IMR-90 (cell line): ENCODE measurements at regions not wholly inside any gene's neighbourhood (a gene's known extent, or its start where the extent isn't known, plus 50 kb on each side); places are given as distances from the start of the nearest gene placed in this dataset.

Source experiments
- ATAC-seq: fragments of 200-7000 bp; cut with Tn5 transposase; 2 replicates; pipeline ENCODE4 v1.9.1; 2020; ENCODE audit warnings: low read depth, mild to moderate bottlenecking, moderate library complexity
- BruUV-seq: library from RNA; stranded (reverse); fragments of 400-500 nt; replicated peaks from 2 replicates; lab custom pipeline; 2021; lab: Mats Ljungman, UMichigan
- CTCF ChIA-PET: fragments of 300-600 bp; formaldehyde crosslinking; extraction: SDS; loops from one replicate; lab custom pipeline; 2021; ENCODE audit warnings: antibody characterized with exemption; lab: Yijun Ruan, JAX
- POLR2A ChIA-PET: fragments of 300-600 bp; sonication (Branson Sonifier 250); formaldehyde crosslinking; loops from one replicate; lab custom pipeline; 2022; ENCODE audit warnings: antibody characterized with exemption; ENCODE audit not compliant: unreplicated experiment; lab: Charles Lee
- DNase-seq: peaks from one replicate; pipeline ENCODE4 v3.0.0; 2013
- H2AFZ ChIP-seq: replicated peaks from 2 replicates; pipeline ENCODE3; 2013; ENCODE audit warnings: low read length, mild to moderate bottlenecking; ENCODE audit not compliant: poor library complexity
- H2AK5ac ChIP-seq: 2 replicates; pipeline ENCODE4 v1.6.1; 2013; ENCODE audit warnings: low read depth, low read length, inconsistent platforms
- H2AK9ac ChIP-seq: replicated peaks from 2 replicates; pipeline ENCODE3; 2013; ENCODE audit warnings: mild to moderate bottlenecking, low read depth, low read length, moderate library complexity; ENCODE audit not compliant: poor library complexity
- H2BK120ac ChIP-seq: 2 replicates; pipeline ENCODE4 v1.6.1; 2013; ENCODE audit warnings: low read depth, low read length, inconsistent platforms
- H2BK15ac ChIP-seq: 3 replicates; pipeline ENCODE4 v1.6.1; 2013; ENCODE audit warnings: low read depth, low read length, inconsistent platforms
- H2BK20ac ChIP-seq: 2 replicates; pipeline ENCODE4 v1.6.1; 2013; ENCODE audit warnings: low read depth, mild to moderate bottlenecking, inconsistent platforms, low read length, moderate library complexity
- H2BK5ac ChIP-seq: 2 replicates; pipeline ENCODE4 v1.6.1; 2013; ENCODE audit warnings: mild to moderate bottlenecking, low read depth, low read length, inconsistent platforms; ENCODE audit not compliant: poor library complexity, severe bottlenecking
- H3K14ac ChIP-seq: replicated peaks from 2 replicates; pipeline ENCODE4 v1.6.1; 2013; ENCODE audit warnings: low read depth, low read length, inconsistent platforms
- H3K18ac ChIP-seq: 2 replicates; pipeline ENCODE4 v1.6.1; 2013; ENCODE audit warnings: low read depth, low read length, control low read depth
- H3K23ac ChIP-seq: 2 replicates; pipeline ENCODE4 v1.6.1; 2013; ENCODE audit warnings: low read depth, low read length, inconsistent platforms
- H3K27ac ChIP-seq: 2 replicates; pipeline ENCODE4 v1.5.1; 2013; ENCODE audit warnings: mild to moderate bottlenecking, control low read depth, low read length; ENCODE audit not compliant: insufficient read depth
- H3K27me3 ChIP-seq: 2 replicates; pipeline ENCODE4 v1.6.1; 2013; ENCODE audit warnings: low read length; ENCODE audit not compliant: control insufficient read depth, insufficient read depth
- H3K36me3 ChIP-seq: 2 replicates; pipeline ENCODE4 v1.6.1; 2013; ENCODE audit warnings: low read length, mixed read lengths; ENCODE audit not compliant: control insufficient read depth, insufficient read depth
- H3K4ac ChIP-seq: 2 replicates; pipeline ENCODE4 v1.6.1; 2013; ENCODE audit warnings: low read depth, low read length, inconsistent platforms
- H3K4me1 ChIP-seq: 2 replicates; pipeline ENCODE4 v1.6.1; 2013; ENCODE audit warnings: low read length, mixed read lengths; ENCODE audit not compliant: control insufficient read depth, insufficient read depth
- H3K4me2 ChIP-seq: 2 replicates; pipeline ENCODE4 v1.6.1; 2013; ENCODE audit warnings: low read depth, mild to moderate bottlenecking, control low read depth, low read length, moderate library complexity
- H3K4me3 ChIP-seq: 2 replicates; pipeline ENCODE4 v1.5.1; 2013; ENCODE audit warnings: low read depth, mild to moderate bottlenecking, control low read depth, low read length, moderate library complexity; ENCODE audit not compliant: insufficient read depth
- H3K56ac ChIP-seq: 2 replicates; pipeline ENCODE4 v1.6.1; 2013; ENCODE audit warnings: low read length, inconsistent platforms; ENCODE audit not compliant: insufficient read depth; ENCODE audit errors: extremely low read depth
- H3K79me1 ChIP-seq, 2 experiments: 2 replicates each; pipeline ENCODE4 v1.6.1; 2013; ENCODE audit warnings: low read length in 2 of 2, inconsistent platforms in 1 of 2, low read depth in 1 of 2
- H3K9ac ChIP-seq: 2 replicates; pipeline ENCODE4 v1.6.1; 2013; ENCODE audit warnings: low read depth, low read length, control low read depth
- H3K9me1 ChIP-seq: 2 replicates; pipeline ENCODE4 v1.6.1; 2013; ENCODE audit warnings: low read length, inconsistent platforms; ENCODE audit not compliant: insufficient read depth
- H3K9me3 ChIP-seq: 2 replicates; pipeline ENCODE4 v1.6.1; 2013; ENCODE audit warnings: low read length; ENCODE audit not compliant: control insufficient read depth, insufficient read depth
- H4K20me1 ChIP-seq: 2 replicates; pipeline ENCODE4 v1.6.1; 2013; ENCODE audit warnings: low read length, inconsistent platforms; ENCODE audit not compliant: insufficient read depth
- H4K5ac ChIP-seq: 2 replicates; pipeline ENCODE4 v1.6.1; 2013; ENCODE audit warnings: mild to moderate bottlenecking, low read depth, low read length, control low read depth
- H4K8ac ChIP-seq, 2 experiments: 2 replicates each; pipeline ENCODE4 v1.6.1; 2013; ENCODE audit warnings: low read depth in 2 of 2, low read length in 2 of 2, control low read depth in 1 of 2, inconsistent platforms in 1 of 2
- H4K91ac ChIP-seq: 2 replicates; pipeline ENCODE4 v1.6.1; 2013; ENCODE audit warnings: low read depth, low read length, inconsistent platforms; ENCODE audit not compliant: insufficient read depth
- BHLHE40 ChIP-seq: fragments of 150-350 bp; IDR thresholded peaks from 2 replicates; pipeline ENCODE4 v1.6.1; 2016; ENCODE audit warnings: mild to moderate bottlenecking, low read depth, low read length
- CEBPB ChIP-seq: IDR thresholded peaks from 2 replicates; pipeline ENCODE4 v1.6.1; 2012; ENCODE audit warnings: low read depth, low read length, improper control_type of control experiment
- CHD1 ChIP-seq: IDR thresholded peaks from 2 replicates; pipeline ENCODE4 v1.6.1; 2012; ENCODE audit warnings: low read depth, low read length, improper control_type of control experiment
- CTCF ChIP-seq: conservative IDR thresholded peaks from 2 replicates; pipeline ENCODE4 v1.5.1; 2012; ENCODE audit warnings: mild to moderate bottlenecking, low read depth, low read length, improper control_type of control experiment
- ELK1 ChIP-seq: fragments of 150-350 bp; IDR thresholded peaks from 2 replicates; pipeline ENCODE4 v1.6.1; 2016; ENCODE audit warnings: low read depth, mild to moderate bottlenecking, low read length, moderate library complexity, borderline replicate concordance
- MAFK ChIP-seq: IDR thresholded peaks from 2 replicates; pipeline ENCODE4 v1.6.1; 2012; ENCODE audit warnings: low read depth, low read length, improper control_type of control experiment
- MAZ ChIP-seq: IDR thresholded peaks from 2 replicates; pipeline ENCODE4 v1.6.1; 2012; ENCODE audit warnings: low read depth, mild to moderate bottlenecking, low read length, improper control_type of control experiment, moderate library complexity, borderline replicate concordance
- NFE2L2 ChIP-seq: fragments of 150-350 bp; IDR thresholded peaks from 2 replicates; pipeline ENCODE4 v1.6.1; 2016; ENCODE audit warnings: low read depth, mild to moderate bottlenecking, low read length
- RFX5 ChIP-seq: IDR thresholded peaks from 2 replicates; pipeline ENCODE4 v1.8.0; 2012; ENCODE audit warnings: low read depth, mild to moderate bottlenecking, low read length, moderate library complexity
- SMC3 ChIP-seq: fragments of 150-350 bp; IDR thresholded peaks from 2 replicates; pipeline ENCODE4 v1.6.1; 2016; ENCODE audit warnings: low read depth, mild to moderate bottlenecking, antibody characterized with exemption, low read length, moderate library complexity
- USF2 ChIP-seq: fragments of 150-350 bp; IDR thresholded peaks from 2 replicates; pipeline ENCODE4 v1.6.1; 2017; ENCODE audit warnings: mild to moderate bottlenecking, antibody characterized with exemption, low read length, low read depth
- WGBS, 2 experiments: methylation state at CpG; one replicate each; pipeline versions ENCODE4 v1.1.5 to v1.1.7; 2013; ENCODE audit warnings: missing lambda C conversion rate in 2 of 2; ENCODE audit not compliant: insufficient read length in 1 of 2; ENCODE audit errors: extremely low coverage in 2 of 2; 5-methylcytosine and 5-hydroxymethylcytosine counted together
- dilution Hi-C: fragments of 300-500 bp; cut with HindIII; formaldehyde crosslinking; loops from one replicate; pipeline ENCODE4 v1.14.3; 2018; ENCODE audit warnings: low sequenced_read_pairs; ENCODE audit not compliant: unreplicated experiment
- in situ Hi-C: fragments of 300-500 bp; cut with MboI; formaldehyde crosslinking; loops from 3 replicates; pipeline ENCODE4 v1.14.3; 2019; ENCODE audit warnings: low sequenced_read_pairs, inconsistent platforms, mixed read lengths
- intact Hi-C: fragments of 100-400 bp; cut with micrococcal nuclease; formaldehyde crosslinking; loops from 2 replicates; pipeline ENCODE4 v1.10.0; 2022

- POLR2A ChIA-PET = no interaction called here
- H4K8ac ChIP-seq = no peak overlapping the region
Observed at GRCh38 chr2:11939523-11939922, 193.1 kb downstream of the LPIN1 start.

More at GRCh38 chr2:11939523-11939922, 193.1 kb downstream of the LPIN1 start:
- H3K56ac ChIP-seq = no peak overlapping the region
- no peaks in the 10 kb centered on the region for H3K4me1 ChIP-seq
- DNase-seq = no peak
- H3K4me3 ChIP-seq = no peak overlapping the region
- H4K20me1 ChIP-seq = no peaks in the 10 kb centered on the region
- H3K36me3 ChIP-seq = no peaks in the 10 kb centered on the region
- H3K4me2 ChIP-seq = no peak overlapping the region
- TF ChIP-seq NFE2L2 (no peak), MAFK (no peak), RFX5 (no peak), USF2 (no peak), CTCF (no peak), CHD1 (no peak), BHLHE40 (no peak), MAZ (no peak), ELK1 (no peak), SMC3 (no peak), CEBPB (no peak)
- no peak overlapping the region for H3K4ac ChIP-seq
- BruUV-seq = no TSS peak
- peaks cover 8% of the 10 kb centered on the region for H3K27me3 ChIP-seq
- CTCF ChIA-PET = no interaction called here
- no peak overlapping the region for H2AFZ ChIP-seq
- no peak overlapping the region for H4K91ac ChIP-seq
- no peak overlapping the region for H3K18ac ChIP-seq
- no peak overlapping the region for H2BK15ac ChIP-seq
- H3K79me1 ChIP-seq = no peaks in the 10 kb centered on the region
- H3K14ac ChIP-seq = no peak overlapping the region
- H3K9me1 ChIP-seq = no peaks in the 10 kb centered on the region
- H2AK9ac ChIP-seq = no peak overlapping the region
- 100% methylated on average over 1 of the region's 2 CpGs; no CpG with 5 or more reads in 1 of the 2 experiments for WGBS, 2 experiments
- H2AK5ac ChIP-seq = no peak overlapping the region
- ATAC-seq = no peak
- H3K9me3 ChIP-seq = no peaks in the 10 kb centered on the region
- H3K9ac ChIP-seq = no peak overlapping the region
- H3K23ac ChIP-seq = no peak overlapping the region
- in situ Hi-C loops (no loop called here), intact Hi-C loops (no loop called here), dilution Hi-C loops (no loop called here)
- H3K27ac ChIP-seq = no peak overlapping the region
- no peak overlapping the region for H2BK20ac ChIP-seq
- H2BK120ac ChIP-seq = no peak overlapping the region
- no peak overlapping the region for H2BK5ac ChIP-seq
- no peak overlapping the region for H4K5ac ChIP-seq
